Activated CD8-positive, alpha-beta T cell treated with anti-CD3 and anti-CD28 coated beads for 36 hours (primary cell): ENCODE measurements at regions not wholly inside any gene's neighbourhood (a gene's known extent, or its start where the extent isn't known, plus 50 kb on each side); places are given as distances from the start of the nearest gene placed in this dataset.

ENCODE experiments used
- ATAC-seq: fragments of 200-7000 bp; cut with Tn5 transposase; one replicate; pipeline ENCODE4 v1.10.0; 2021; ENCODE audit warnings: mild to moderate bottlenecking, moderate library complexity
- CTCF ChIA-PET: fragments of 350-600 bp; sonication (Branson Sonifier 250); formaldehyde crosslinking; loops from one replicate; lab custom pipeline; 2021; ENCODE audit warnings: antibody characterized with exemption; lab: Charles Lee
- POLR2A ChIA-PET: fragments of 350-600 bp; sonication (Branson Sonifier 250); formaldehyde crosslinking; loops from one replicate; lab custom pipeline; 2021; ENCODE audit warnings: antibody characterized with exemption; lab: Charles Lee
- DNase-seq: peaks from one replicate; pipeline ENCODE4 v3.0.0-alpha.2; 2020
- H3K27ac Mint-ChIP-seq: one replicate; pipeline ENCODE4 v1.8.0; 2021; ENCODE audit warnings: mild to moderate bottlenecking, mixed read lengths
- H3K27me3 Mint-ChIP-seq: one replicate; pipeline ENCODE4 v1.8.0; 2021; ENCODE audit warnings: mixed read lengths
- H3K36me3 Mint-ChIP-seq: one replicate; pipeline ENCODE4 v1.8.0; 2021; ENCODE audit warnings: low read depth, mixed read lengths
- H3K4me1 Mint-ChIP-seq: one replicate; pipeline ENCODE4 v1.8.0; 2021; ENCODE audit warnings: low read depth, mixed read lengths
- H3K4me3 Mint-ChIP-seq: one replicate; pipeline ENCODE4 v1.8.0; 2021; ENCODE audit warnings: mild to moderate bottlenecking, moderate library complexity, mixed read lengths
- H3K9me3 Mint-ChIP-seq: one replicate; pipeline ENCODE4 v1.8.0; 2021; ENCODE audit warnings: mixed read lengths
- CTCF ChIP-seq: fragments of 200-600 bp; IDR thresholded peaks from one replicate; pipeline ENCODE4 v1.8.0; 2022; ENCODE audit warnings: antibody characterized with exemption, mild to moderate bottlenecking
- intact Hi-C: fragments of 100-400 bp; cut with micrococcal nuclease; formaldehyde crosslinking; loops from one replicate; pipeline ENCODE4 v1.10.0; 2022

GRCh38 chr5:133664422-133664821, 52.1 kb upstream of the FSTL4 start:
- DNase-seq (no peak), ATAC-seq (no peak)
- Mint-ChIP-seq H3K4me1 (no peaks in the 10 kb centered on the region), H3K4me3 (no peak overlapping the region), H3K36me3 (no peaks in the 10 kb centered on the region), H3K27ac (no peak overlapping the region), H3K9me3 (no peaks in the 10 kb centered on the region), H3K27me3 (peaks cover 10% of the 10 kb centered on the region)
- ChIA-PET CTCF (interaction anchor here (1.0 kb wide), 1 partner anchor 205 kb away, joined by 3 read pairs; no protein-coding TSS in a partner anchor), POLR2A (interaction anchor here (0.7 kb wide), 1 partner anchor 747 kb away, joined by 5 read pairs; no protein-coding TSS in a partner anchor)
- TF ChIP-seq CTCF: no peak
- intact Hi-C loops: no loop called here

GRCh38 chr5:133663397-133664054, 51.2 kb upstream of the FSTL4 start:
- peaks cover 10% of the 10 kb centered on the region for H3K27me3 Mint-ChIP-seq

GRCh38 chr5:133662578-133662977, 50.2 kb upstream of the FSTL4 start:
- H3K36me3 Mint-ChIP-seq: no peaks in the 10 kb centered on the region
- CTCF ChIA-PET: no interaction called here
- intact Hi-C loops: no loop called here
- H3K27ac Mint-ChIP-seq: no peak overlapping the region
- H3K27me3 Mint-ChIP-seq: peaks cover 10% of the 10 kb centered on the region
- DNase-seq: no peak
- H3K4me3 Mint-ChIP-seq: no peak overlapping the region
- H3K9me3 Mint-ChIP-seq: no peaks in the 10 kb centered on the region
- H3K4me1 Mint-ChIP-seq: no peaks in the 10 kb centered on the region
- no peak for ATAC-seq
- POLR2A ChIA-PET: no interaction called here
- no peak for TF ChIP-seq CTCF

More at GRCh38 chr5:133663397-133664054, 51.2 kb upstream of the FSTL4 start:
- H3K4me3 Mint-ChIP-seq: no peak overlapping the region
- no peak for TF ChIP-seq CTCF
- intact Hi-C loops: no loop called here
- H3K27ac Mint-ChIP-seq: no peak overlapping the region
- ChIA-PET CTCF (interaction anchor here (1.0 kb wide), 1 partner anchor 206 kb away, joined by 3 read pairs; no protein-coding TSS in a partner anchor), POLR2A (interaction anchor here (0.8 kb wide), 1 partner anchor 9 kb away, joined by 3 read pairs; no protein-coding TSS in a partner anchor)
- no peak for ATAC-seq
- DNase-seq: no peak
- H3K4me1 Mint-ChIP-seq: no peaks in the 10 kb centered on the region
- H3K36me3 Mint-ChIP-seq: no peaks in the 10 kb centered on the region
- no peaks in the 10 kb centered on the region for H3K9me3 Mint-ChIP-seq
